GM12878 (cell line): ENCODE measurements at regions not wholly inside any gene's neighbourhood (a gene's known extent, or its start where the extent isn't known, plus 50 kb on each side); places are given as distances from the start of the nearest gene placed in this dataset.

Experiments used
- ATAC-seq: fragments of 200-7000 bp; cut with Tn5 transposase; 3 replicates; pipeline ENCODE4 v1.9.1; 2020; ENCODE audit warnings: mild to moderate bottlenecking, moderate library complexity
- BruUV-seq: library from RNA; stranded (reverse); fragments of 400-500 nt; replicated peaks from 2 replicates; lab custom pipeline; 2021; lab: Mats Ljungman, UMichigan
- CTCF ChIA-PET: fragments of 300-600 bp; sonication (Branson Sonifier 250); formaldehyde crosslinking; extraction: SDS; loops from one replicate; lab custom pipeline; 2021; ENCODE audit warnings: inconsistent platforms; lab: Yijun Ruan, JAX
- POLR2A ChIA-PET: fragments of 350-600 bp; formaldehyde crosslinking; extraction: SDS; loops from one replicate; lab custom pipeline; 2021; ENCODE audit warnings: inconsistent platforms; lab: Charles Lee
- RAD21 ChIA-PET: fragments of 300-600 bp; sonication (Branson Sonifier 250); formaldehyde crosslinking; loops from one replicate; lab custom pipeline; 2023; ENCODE audit warnings: antibody characterized with exemption; ENCODE audit not compliant: unreplicated experiment; lab: Charles Lee
- SMC1A ChIA-PET: fragments of 300-600 bp; sonication (Branson Sonifier 250); formaldehyde crosslinking; loops from one replicate; lab custom pipeline; 2023; ENCODE audit not compliant: unreplicated experiment, uncharacterized antibody; lab: Charles Lee
- DNase-seq: peaks from one replicate; pipeline ENCODE4 v3.0.0-alpha.2; 2011; ENCODE audit warnings: low read depth, low spot score
- FAIRE-seq: peaks from 3 replicates; lab custom pipeline; 2011; peaks lifted over from hg19 to GRCh38; lab: Jason Lieb, UNC
- H2AFZ ChIP-seq: 2 replicates; pipeline ENCODE4 v1.6.0; 2011; ENCODE audit warnings: low read depth, low read length, control low read depth; ENCODE audit not compliant: control insufficient read depth
- H3K27ac ChIP-seq: 2 replicates; pipeline ENCODE4 v1.5.1; 2011; ENCODE audit warnings: control low read depth; ENCODE audit not compliant: control insufficient read depth, insufficient read depth
- H3K27me3 ChIP-seq, 2 experiments: replicated peaks in 1 of 2; 2 replicates each; pipeline versions ENCODE4 v1.6.0 to v1.6.1; 2011; ENCODE audit warnings: low read length in 1 of 2; ENCODE audit not compliant: control insufficient read depth in 2 of 2, insufficient read depth in 2 of 2
- H3K36me3 ChIP-seq, 2 experiments: 2 replicates each; pipeline ENCODE4 v1.5.1; 2011; ENCODE audit warnings: low read length in 1 of 2; ENCODE audit not compliant: control insufficient read depth in 2 of 2, insufficient read depth in 2 of 2
- H3K4me1 ChIP-seq: 2 replicates; pipeline ENCODE4 v1.6.1; 2011; ENCODE audit warnings: mild to moderate bottlenecking, low read length, moderate library complexity, mixed read lengths; ENCODE audit not compliant: control insufficient read depth, insufficient read depth
- H3K4me2 ChIP-seq: 2 replicates; pipeline ENCODE4 v1.6.0; 2011; ENCODE audit warnings: control low read depth; ENCODE audit not compliant: control insufficient read depth, insufficient read depth
- H3K4me3 ChIP-seq: fragments of 200-600 bp; sonication (generic); 2 replicates; pipeline ENCODE4 v1.5.1; 2016
- H3K79me2 ChIP-seq: 2 replicates; pipeline ENCODE4 v1.6.0; 2011; ENCODE audit warnings: low read length; ENCODE audit not compliant: control insufficient read depth, insufficient read depth
- H3K9ac ChIP-seq: 2 replicates; pipeline ENCODE4 v1.8.0; 2011; ENCODE audit warnings: low read length, control low read depth, mixed read lengths; ENCODE audit not compliant: control insufficient read depth, insufficient read depth
- H3K9me3 ChIP-seq: replicated peaks from 3 replicates; pipeline ENCODE4 v1.5.1; 2011; ENCODE audit warnings: mild to moderate bottlenecking, low read length; ENCODE audit not compliant: control insufficient read depth, insufficient read depth
- H4K20me1 ChIP-seq: 2 replicates; pipeline ENCODE4 v1.6.0; 2011; ENCODE audit not compliant: control insufficient read depth, insufficient read depth
- BHLHE40 ChIP-seq, 2 experiments: fragments of 450-650 bp in 1 of 2; IDR thresholded peaks; 2 replicates each; pipeline ENCODE4 v1.6.1; 2011 to 2017; ENCODE audit warnings: low read depth in 2 of 2, borderline replicate concordance in 1 of 2, improper control_type of control experiment in 1 of 2, low read length in 1 of 2, mild to moderate bottlenecking in 1 of 2
- BMI1 ChIP-seq: fragments of 450-650 bp; IDR thresholded peaks from 2 replicates; pipeline ENCODE4 v1.6.1; 2016; ENCODE audit warnings: mild to moderate bottlenecking, moderate library complexity, borderline replicate concordance
- DPF2 ChIP-seq: fragments of 450-650 bp; IDR thresholded peaks from 2 replicates; pipeline ENCODE4 v1.6.1; 2017; ENCODE audit warnings: mild to moderate bottlenecking
- E4F1 ChIP-seq: fragments of 450-650 bp; IDR thresholded peaks from 2 replicates; pipeline ENCODE4 v1.6.1; 2018; ENCODE audit warnings: borderline replicate concordance, mild to moderate bottlenecking; ENCODE audit not compliant: partially characterized antibody
- HSF1 ChIP-seq: fragments of 150-350 bp; IDR thresholded peaks from 2 replicates; pipeline ENCODE4 v1.6.1; 2014; ENCODE audit warnings: mild to moderate bottlenecking, low read depth, low read length
- JUNB ChIP-seq: IDR thresholded peaks from 2 replicates; pipeline ENCODE4 v1.6.1; 2016; ENCODE audit warnings: antibody characterized with exemption, mild to moderate bottlenecking
- MYC ChIP-seq: IDR thresholded peaks from 2 replicates; pipeline ENCODE4 v1.6.1; 2011; ENCODE audit warnings: mild to moderate bottlenecking, low read length, moderate library complexity, inconsistent platforms; ENCODE audit not compliant: insufficient read depth, insufficient replicate concordance, insufficient read length, severe bottlenecking
- NFYA ChIP-seq: IDR thresholded peaks from 2 replicates; pipeline ENCODE4 v1.6.1; 2011; ENCODE audit warnings: low read depth, mild to moderate bottlenecking, low read length, improper control_type of control experiment, borderline replicate concordance
- PAX8 ChIP-seq: fragments of 450-650 bp; IDR thresholded peaks from 2 replicates; pipeline ENCODE4 v1.6.1; 2017; ENCODE audit warnings: mild to moderate bottlenecking, moderate library complexity
- PBX3 ChIP-seq: IDR thresholded peaks from 2 replicates; pipeline ENCODE4 v1.6.1; 2011; ENCODE audit warnings: mild to moderate bottlenecking, low read depth, low read length, moderate library complexity; ENCODE audit not compliant: insufficient replicate concordance
- STAT3 ChIP-seq: IDR thresholded peaks from 2 replicates; pipeline ENCODE4 v1.6.1; 2011; ENCODE audit warnings: low read depth, low read length, improper control_type of control experiment
- ZBTB11 ChIP-seq: fragments of 450-650 bp; formaldehyde crosslinking; IDR thresholded peaks from 2 replicates; pipeline ENCODE4 v1.5.0; 2022; ENCODE audit warnings: mild to moderate bottlenecking, missing genetic modification characterization
- WGBS: methylation state at CpG from one replicate; pipeline ENCODE4 v1.1.6; 2016; ENCODE audit warnings: low lambda C conversion rate; ENCODE audit not compliant: insufficient replicate concordance, insufficient coverage; ENCODE audit errors: missing lambda C conversion rate; 5-methylcytosine and 5-hydroxymethylcytosine counted together
- in situ Hi-C: fragments of 300-500 bp; cut with MboI; formaldehyde crosslinking; loops from 9 replicates; pipeline ENCODE4 v1.14.3; 2018; ENCODE audit warnings: mixed read lengths
- intact Hi-C: fragments of 100-400 bp; cut with micrococcal nuclease; formaldehyde crosslinking; loops from one replicate; pipeline ENCODE4 v1.14.2; 2022; ENCODE audit not compliant: unreplicated experiment

- DNase-seq = no peak
- H4K20me1 ChIP-seq = no peaks in the 10 kb centered on the region
- SMC1A ChIA-PET = no interaction called here
- TF ChIP-seq HSF1 = no peak
- no peak for TF ChIP-seq DPF2
- TF ChIP-seq NFYA = no peak
- TF ChIP-seq ZBTB11 = no peak
- no peak for TF ChIP-seq BMI1
- TF ChIP-seq PBX3 = no peak
- TF ChIP-seq BHLHE40 (IDR thresholded peaks at IDR 0.05; ENCODE audit: borderline replicate concordance in 1 of 2, low read depth in 2 of 2, low read length in 1 of 2) = no peak
- TF ChIP-seq E4F1 = no peak
- no peak for TF ChIP-seq STAT3
- TF ChIP-seq JUNB = no peak
- no peak for TF ChIP-seq PAX8
- TF ChIP-seq MYC = no peak
- TF ChIP-seq, all 136 proteins: peak for 0
- no TSS peak for BruUV-seq
- FAIRE-seq (no peak), ATAC-seq (no peak)
- Histone ChIP-seq H3K4me1 (no peaks in the 10 kb centered on the region), H3K4me2 (no peak overlapping the region), H3K27ac (no peak overlapping the region), H3K79me2 (no peaks in the 10 kb centered on the region), H3K9me3 (no peaks in the 10 kb centered on the region), H3K36me3 (no peaks in the 10 kb centered on the region), H3K4me3 (no peak overlapping the region), H3K9ac (no peak overlapping the region), H3K27me3 (no peaks in the 10 kb centered on the region), H2AFZ (no peak overlapping the region)
- WGBS = 0% methylated on average over 1 of the region's 1 CpG
- ChIA-PET RAD21 (no interaction called here), POLR2A (no interaction called here), CTCF (no interaction called here)
- intact Hi-C loops = no loop called here
- in situ Hi-C loops = no loop called here
These were observed 122.4 kb upstream of the CDH7 start for GRCh38 chr18:65628390-65628789.
